ENCODE measurements at regions not wholly inside any gene's neighbourhood (a gene's known extent, or its start where the extent isn't known, plus 50 kb on each side); places are given as distances from the start of the nearest gene placed in this dataset.

- Histone ChIP-seq H4K91ac (ENCODE audit: insufficient read depth, low read depth, low read length) (no peak overlapping the region), H2AK9ac (replicated peaks; ENCODE audit: low read depth, low read length, poor library complexity) (no peak overlapping the region), H3K36me3 (ENCODE audit: control insufficient read depth, insufficient read depth, low read length) (no peaks in the 10 kb centered on the region), H2AK5ac (ENCODE audit: low read depth, low read length) (no peak overlapping the region), H3K9me3 (ENCODE audit: control insufficient read depth, insufficient read depth, low read length) (no peaks in the 10 kb centered on the region), H3K23ac (ENCODE audit: low read depth, low read length) (no peak overlapping the region), H4K20me1 (ENCODE audit: insufficient read depth, low read length) (no peaks in the 10 kb centered on the region), H3K27ac (ENCODE audit: insufficient read depth, low read length) (no peak overlapping the region), H3K9ac (ENCODE audit: low read depth, low read length) (no peak overlapping the region), H4K8ac (ENCODE audit: low read depth in 2 of 2, low read length in 2 of 2) (no peak overlapping the region), H4K5ac (ENCODE audit: low read depth, low read length) (no peak overlapping the region), H3K4me2 (ENCODE audit: low read depth, low read length) (no peak overlapping the region), H3K4me1 (ENCODE audit: control insufficient read depth, insufficient read depth, low read length) (no peaks in the 10 kb centered on the region), H2BK120ac (ENCODE audit: low read depth, low read length) (no peak overlapping the region), H2AFZ (replicated peaks; ENCODE audit: low read length, poor library complexity) (no peak overlapping the region), H2BK15ac (ENCODE audit: low read depth, low read length) (no peak overlapping the region), H2BK20ac (ENCODE audit: low read depth, low read length) (no peak overlapping the region), H3K9me1 (ENCODE audit: insufficient read depth, low read length) (no peaks in the 10 kb centered on the region), H3K4me3 (ENCODE audit: insufficient read depth, low read depth, low read length) (no peak overlapping the region), H2BK5ac (ENCODE audit: low read depth, low read length, poor library complexity, severe bottlenecking) (no peak overlapping the region), H3K4ac (ENCODE audit: low read depth, low read length) (no peak overlapping the region), H3K18ac (ENCODE audit: low read depth, low read length) (no peak overlapping the region), H3K14ac (replicated peaks; ENCODE audit: low read depth, low read length) (no peak overlapping the region), H3K27me3 (ENCODE audit: control insufficient read depth, insufficient read depth, low read length) (no peaks in the 10 kb centered on the region), H3K56ac (ENCODE audit: extremely low read depth, insufficient read depth, low read length) (no peak overlapping the region), H3K79me1 (ENCODE audit: low read depth in 1 of 2, low read length in 2 of 2) (no peaks in the 10 kb centered on the region)
- DNase-seq (no peak), ATAC-seq (ENCODE audit: low read depth) (no peak)
- ChIA-PET CTCF (no interaction called here), POLR2A (ENCODE audit: unreplicated experiment) (no interaction called here)
- no CpG with 5 or more reads among the region's 4 CpGs for WGBS, 2 experiments (ENCODE audit: extremely low coverage in 2 of 2, insufficient read length in 1 of 2)
- no TSS peak for BruUV-seq (replicated peaks)
- in situ Hi-C loops (cut with MboI; ENCODE audit: low sequenced_read_pairs) = no loop called here
- TF ChIP-seq CHD1 (IDR thresholded peaks at IDR 0.05; ENCODE audit: low read depth, low read length) = no peak
- no peak for TF ChIP-seq RAD21 (IDR thresholded peaks at IDR 0.05; ENCODE audit: low read length)
- no peak for TF ChIP-seq NFE2L2 (IDR thresholded peaks at IDR 0.05; ENCODE audit: low read depth, low read length)
- TF ChIP-seq ELK1 (IDR thresholded peaks at IDR 0.05; ENCODE audit: borderline replicate concordance, low read depth, low read length) = no peak
- no peak for TF ChIP-seq MAZ (IDR thresholded peaks at IDR 0.05; ENCODE audit: borderline replicate concordance, low read depth, low read length)
- TF ChIP-seq MXI1 (IDR thresholded peaks at IDR 0.05; ENCODE audit: borderline replicate concordance, low read depth, low read length) = no peak
- TF ChIP-seq POLR2A (IDR thresholded peaks at IDR 0.05; ENCODE audit: low read depth, low read length) = no peak
- dilution Hi-C loops (cut with HindIII; ENCODE audit: low sequenced_read_pairs, unreplicated experiment) = no loop called here
- intact Hi-C loops (cut with micrococcal nuclease) = no loop called here
Observed at GRCh38 chrX:34546366-34546765, 110.7 kb downstream of the TMEM47 start.

Measured in IMR-90 (cell line).